Activated CD4-positive, alpha-beta T cell treated with anti-CD3 and anti-CD28 coated beads, Interleukin-2, amount 50 U/mL, for 16 hours (primary cell): ENCODE measurements at regions not wholly inside any gene's neighbourhood (a gene's known extent, or its start where the extent isn't known, plus 50 kb on each side); places are given as distances from the start of the nearest gene placed in this dataset.
"Not testable (repeated sequence)": the region's sequence is repeated elsewhere in the genome, so short reads cannot be mapped to it uniquely, and the experiment has no call there.

Source experiments
- DNase-seq: peaks from one replicate; pipeline ENCODE4 v3.0.0-alpha.2; 2020

DNA sequence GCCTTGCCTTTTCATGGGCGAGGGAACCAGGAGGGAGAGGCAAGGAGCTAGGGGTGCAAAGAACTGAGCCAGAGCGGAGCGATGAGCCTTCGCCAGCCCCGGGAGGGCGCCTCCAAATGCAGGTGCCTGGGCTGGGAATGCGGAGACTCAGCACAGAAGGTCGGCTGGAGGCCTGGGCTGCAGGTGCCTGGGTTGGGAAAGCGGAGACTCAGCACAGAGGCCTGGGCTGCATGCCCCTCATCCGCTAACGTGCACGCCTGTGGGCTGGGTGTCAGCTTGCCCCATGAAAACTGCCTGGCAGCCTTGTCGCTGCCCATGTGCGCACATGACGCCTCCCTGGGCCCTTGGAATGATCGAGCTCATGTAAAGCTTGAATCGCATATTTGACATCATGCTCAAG, 51.8 kb downstream of the POM121L12 start:
- DNase-seq, result no peak

GRCh38 chr7:53094191-53094590, 58.8 kb downstream of the POM121L12 start:
- no peak for DNase-seq

DNA sequence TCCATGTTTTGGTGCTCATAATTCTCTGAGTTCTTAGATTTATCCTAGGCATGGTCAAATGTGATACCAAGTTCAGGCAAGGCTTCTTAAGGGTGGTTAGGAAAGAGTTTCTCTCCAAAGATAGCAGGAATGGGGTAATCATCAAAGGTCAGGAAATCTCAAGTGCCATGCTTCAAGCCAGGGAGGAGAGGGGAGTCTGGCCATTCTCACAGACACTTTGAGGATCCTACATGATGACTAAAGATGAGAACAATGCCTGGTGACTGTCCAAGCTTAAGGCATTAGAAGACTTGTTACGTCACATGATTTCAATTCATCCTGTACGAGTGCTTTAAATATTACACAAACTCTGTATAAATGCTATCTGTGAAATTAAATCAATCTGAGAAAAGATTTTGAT, 59.4 kb downstream of the POM121L12 start:
- no peak for DNase-seq

DNA sequence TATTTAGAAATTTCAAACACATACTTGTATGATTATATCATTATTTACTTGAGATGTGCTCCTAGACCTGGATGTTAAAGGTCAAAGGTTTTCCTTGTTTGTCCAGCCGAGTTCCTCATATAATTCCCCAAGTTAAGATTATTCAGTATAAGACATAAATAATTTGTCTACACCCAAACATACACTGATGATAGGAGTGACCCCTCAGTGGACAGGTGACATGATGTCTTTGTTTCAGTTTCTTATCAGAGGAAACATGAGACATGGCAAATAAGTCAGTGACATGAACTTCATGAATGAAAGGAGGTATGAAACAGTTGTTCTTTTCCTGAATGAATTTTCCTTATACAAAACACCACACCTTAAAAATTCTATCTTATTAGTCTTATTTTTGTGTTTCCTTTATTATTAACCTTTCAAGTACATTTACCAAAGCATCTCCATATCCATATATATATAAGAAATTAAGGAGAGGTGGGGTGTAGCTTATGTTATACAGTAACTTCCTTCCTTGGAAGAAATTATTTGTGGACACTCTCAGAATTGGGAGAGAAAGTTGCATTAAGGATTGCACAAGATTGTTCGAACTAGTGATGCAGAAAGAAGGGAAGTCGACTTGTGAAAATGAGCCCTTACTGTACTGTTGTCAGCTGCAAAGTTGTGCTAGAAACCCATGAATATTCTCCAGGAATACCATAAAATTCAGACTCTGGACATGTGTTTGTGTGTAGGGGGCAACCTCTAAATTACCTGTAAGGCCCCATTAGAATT, 60.5 kb downstream of the POM121L12 start:
- DNase-seq, result no peak

- DNase-seq, result no peak
These were observed 64.7 kb downstream of the POM121L12 start for GRCh38 chr7:53100091-53100490.

- no peak for DNase-seq
These were observed 65.6 kb downstream of the POM121L12 start for GRCh38 chr7:53101026-53101425.

DNA sequence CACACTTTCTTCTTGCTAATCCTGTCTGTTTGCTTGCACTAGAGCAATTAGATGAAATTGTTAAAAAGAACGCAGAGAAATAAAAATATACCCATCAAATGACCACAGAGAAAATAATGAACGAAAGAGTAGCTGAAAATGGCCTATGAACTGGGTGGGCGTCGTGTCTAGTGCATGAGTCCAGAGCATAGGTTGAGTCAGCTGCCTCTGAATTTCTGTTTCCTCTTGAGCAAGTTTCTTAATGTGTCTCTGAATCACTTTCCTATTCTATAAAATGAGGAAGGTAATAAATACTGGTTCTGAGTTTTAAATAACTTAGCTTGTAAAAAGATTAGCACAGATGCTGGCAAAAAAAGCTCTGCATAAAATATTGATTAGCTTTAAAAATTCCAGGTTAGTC, 75.0 kb downstream of the POM121L12 start:
- DNase-seq, result no peak

- DNase-seq, result no peak
These were observed 75.6 kb downstream of the POM121L12 start for GRCh38 chr7:53111031-53111430.

DNA sequence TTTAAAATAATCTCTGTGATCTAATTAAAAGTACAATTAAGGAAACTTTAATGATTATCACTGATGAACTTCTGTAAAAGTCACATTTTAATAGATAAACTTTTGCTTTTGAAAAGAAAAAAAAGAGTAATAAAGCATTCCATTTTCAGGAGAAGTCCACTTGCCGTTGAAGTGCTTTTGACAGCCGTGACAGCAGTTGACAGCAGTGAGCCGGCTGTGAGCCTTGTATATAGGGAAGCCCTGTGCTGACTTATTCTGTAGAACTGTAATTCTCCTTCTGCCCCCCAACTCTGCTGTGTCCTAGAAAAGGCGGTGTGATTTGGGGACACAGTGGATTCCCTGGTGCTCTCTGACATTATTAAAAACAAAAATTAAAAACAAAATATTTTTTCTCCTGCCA, 78.0 kb downstream of the POM121L12 start:
- no peak for DNase-seq

DNA sequence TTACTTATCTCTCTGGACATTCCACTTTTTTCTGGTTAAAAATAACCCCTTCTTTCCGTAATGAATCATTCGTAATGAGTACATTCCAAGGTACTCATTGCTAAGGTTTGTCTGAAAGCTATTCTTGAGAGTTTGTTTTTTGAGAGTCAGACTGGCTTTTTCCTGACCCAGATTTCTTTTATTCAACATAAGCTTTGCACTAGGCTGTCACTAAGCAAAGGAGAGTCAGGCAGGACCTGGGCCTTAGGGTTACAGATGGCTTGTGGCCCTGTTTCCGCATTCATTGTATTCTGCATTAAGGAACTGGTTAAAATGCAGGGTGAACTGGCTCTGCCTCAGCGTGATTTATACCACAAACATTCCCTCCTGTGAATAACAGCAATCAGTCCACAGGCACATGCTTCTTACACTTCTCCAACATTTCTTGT, 84.1 kb downstream of the POM121L12 start:
- no peak for DNase-seq

DNA sequence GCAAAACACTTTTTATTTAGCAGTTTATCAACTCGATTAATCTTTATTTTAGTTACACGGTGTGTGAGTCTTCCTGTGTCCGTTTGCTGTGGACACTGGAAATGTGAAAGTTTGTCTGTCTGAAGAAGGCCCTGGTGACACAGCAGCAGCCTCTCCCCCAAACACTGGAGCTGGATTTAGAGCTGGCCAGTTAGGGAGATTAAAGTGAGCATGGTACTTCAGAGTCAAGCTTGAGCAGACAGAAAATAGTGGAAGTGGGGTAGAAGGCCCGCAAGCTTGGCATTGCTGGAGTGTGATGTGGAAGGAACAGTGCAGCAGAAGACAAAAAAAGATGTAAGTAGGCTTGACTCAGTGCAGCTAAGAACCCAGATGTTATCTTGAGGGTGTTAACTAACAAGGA, 85.9 kb downstream of the POM121L12 start:
- no peak for DNase-seq

DNA sequence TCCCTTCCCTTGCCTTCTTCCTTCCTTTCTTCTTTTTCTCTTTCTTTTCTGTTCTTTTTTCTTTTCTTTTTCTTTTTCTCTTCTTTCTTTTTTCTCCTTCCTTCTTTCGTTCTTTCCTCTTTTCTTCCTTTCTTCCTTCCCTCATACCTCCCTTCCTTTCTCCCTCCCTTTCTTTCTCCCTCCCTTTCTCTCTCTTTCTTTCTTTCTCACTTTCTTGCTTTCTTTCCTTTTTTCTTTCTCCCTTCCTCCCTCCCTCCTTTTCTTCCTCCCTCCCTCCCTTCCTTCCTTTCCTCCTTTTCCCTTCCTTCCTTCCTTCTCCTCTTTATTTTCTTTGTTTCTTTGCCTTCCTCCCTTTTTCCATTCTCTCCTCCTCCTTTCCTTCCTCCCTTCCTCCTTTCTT, 96.3 kb downstream of the POM121L12 start:
- no peak for DNase-seq

DNA sequence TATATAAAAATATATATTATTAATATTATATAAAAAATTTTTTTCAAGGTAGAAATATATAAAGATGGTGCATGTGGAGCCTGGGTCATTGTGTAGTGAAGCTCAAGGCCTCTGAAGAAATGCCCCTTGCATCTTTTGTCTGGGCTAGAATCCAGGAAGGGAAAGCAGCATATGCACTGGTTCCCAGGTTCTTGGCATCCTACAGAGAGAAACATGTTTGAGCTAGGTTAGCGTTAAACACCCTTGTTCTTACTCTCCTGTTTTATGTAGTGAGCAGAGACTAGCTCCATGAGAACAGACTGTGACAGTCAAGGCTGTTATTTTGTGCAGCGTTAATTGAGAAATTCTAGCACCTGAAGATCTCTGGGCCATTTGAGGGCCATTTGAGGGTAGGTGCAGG, 116.1 kb downstream of the POM121L12 start:
- no peak for DNase-seq

DNA sequence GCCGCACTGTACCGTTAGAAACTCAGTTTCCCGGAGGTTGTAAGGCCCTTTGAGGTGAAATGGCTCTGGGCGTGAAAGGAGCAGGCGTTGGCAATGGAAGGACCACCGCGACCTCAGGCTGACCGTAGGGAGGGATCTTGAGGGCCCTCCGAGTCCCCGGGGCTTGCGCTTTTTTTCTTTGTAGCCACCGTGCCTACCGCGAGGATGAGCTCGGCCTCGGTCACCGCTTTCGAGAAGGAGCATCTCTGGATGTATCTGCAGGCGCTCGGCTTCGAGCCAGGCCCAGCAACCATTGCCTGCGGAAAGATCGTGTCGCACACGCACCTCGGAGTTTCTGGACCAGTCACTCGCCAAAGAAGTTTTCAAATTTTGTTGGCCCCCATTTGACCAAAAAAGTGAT, 151.8 kb downstream of the POM121L12 start:
- not testable (repeated sequence) for DNase-seq

DNA sequence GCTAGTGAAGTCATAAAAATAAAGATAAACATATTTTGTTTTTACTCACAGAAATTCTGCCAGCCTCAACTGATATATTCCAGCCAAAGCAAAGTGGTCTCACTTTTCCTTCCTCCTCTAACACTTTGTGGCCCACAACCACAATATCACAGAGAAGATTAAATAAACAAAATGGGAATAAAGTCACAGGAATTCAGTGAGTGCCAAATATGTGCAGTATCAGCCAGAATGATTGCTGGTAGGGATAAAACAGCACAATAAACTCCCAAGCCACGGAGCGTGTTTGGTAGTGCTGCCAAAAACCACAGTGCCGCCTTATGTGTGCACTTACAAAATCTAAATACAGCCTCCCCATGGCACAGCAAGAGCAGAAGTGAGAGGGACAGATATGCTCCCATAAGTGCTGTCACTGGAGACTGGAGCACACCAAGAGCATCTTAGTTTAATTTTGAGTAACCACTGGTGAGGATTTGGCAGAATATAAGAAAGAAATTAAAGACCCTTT, 155.8 kb downstream of the POM121L12 start:
- no peak for DNase-seq

DNA sequence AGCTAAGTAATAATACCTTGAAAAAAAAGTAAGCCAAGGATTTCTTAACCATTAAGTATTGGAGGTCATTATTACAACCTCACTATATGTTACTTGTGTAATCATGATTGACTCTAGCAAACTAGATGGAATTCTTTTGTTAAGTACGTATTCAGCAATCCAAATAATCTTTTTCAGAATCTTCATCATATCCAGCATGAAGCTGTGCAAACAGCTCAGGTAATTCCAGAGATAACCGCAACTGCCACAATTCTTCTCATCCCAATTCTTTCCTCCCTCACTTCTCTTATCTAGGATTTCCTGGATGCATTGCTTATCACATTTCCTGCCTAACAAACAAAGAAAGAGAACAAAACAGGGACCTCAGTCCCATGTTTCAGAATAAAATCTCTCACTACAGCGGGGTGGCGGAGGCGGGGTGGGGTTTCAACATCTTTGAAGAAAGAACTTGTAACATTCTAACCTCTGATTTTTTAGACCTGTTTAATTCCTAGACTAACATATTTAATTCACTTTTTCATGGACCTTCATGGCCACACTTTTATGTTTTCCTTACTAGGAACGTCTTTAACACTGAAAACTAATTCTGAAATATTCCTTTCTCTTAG, 156.5 kb downstream of the POM121L12 start:
- DNase-seq, result no peak

- DNase-seq, result no peak
These were observed 169.6 kb downstream of the POM121L12 start for GRCh38 chr7:53205006-53205405.

DNA sequence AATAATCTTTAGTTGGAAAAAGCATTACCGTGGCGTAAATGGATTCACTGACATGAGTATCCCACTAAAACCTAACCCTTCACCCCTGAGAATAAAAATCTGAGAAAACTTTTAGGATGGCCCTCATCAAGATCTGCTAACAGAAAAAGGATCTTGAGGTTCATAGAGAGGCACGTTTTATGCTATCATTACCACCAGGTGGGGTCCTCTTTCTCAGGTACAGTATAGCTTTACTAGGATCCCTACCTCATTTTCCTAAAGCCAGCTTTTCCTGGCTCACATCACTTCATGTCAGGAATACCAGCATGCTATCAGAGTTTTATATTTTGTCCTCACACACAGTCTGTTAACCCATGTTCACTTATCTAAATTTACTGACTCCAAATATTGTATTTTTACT, 173.7 kb downstream of the POM121L12 start:
- DNase-seq, result no peak

DNA sequence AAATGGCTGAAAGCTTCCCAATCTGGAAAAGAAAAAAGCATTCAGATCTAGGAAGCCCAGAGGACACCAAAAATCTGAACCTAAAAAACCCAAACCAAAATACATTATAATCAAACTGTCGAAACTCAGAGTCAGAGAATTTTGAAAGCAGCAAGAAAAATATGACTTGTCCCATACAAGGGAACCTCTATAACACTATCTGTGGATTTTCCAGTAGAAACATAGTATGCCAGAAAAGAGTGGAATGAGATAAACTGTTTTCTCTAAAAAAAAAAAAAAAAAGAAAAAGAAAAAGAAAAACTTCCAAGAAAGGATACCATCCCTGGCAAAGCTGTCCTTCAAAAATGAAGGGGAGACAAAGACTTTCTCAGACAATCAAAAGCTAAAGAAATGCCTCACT, 179.0 kb downstream of the POM121L12 start:
- DNase-seq, result no peak

DNA sequence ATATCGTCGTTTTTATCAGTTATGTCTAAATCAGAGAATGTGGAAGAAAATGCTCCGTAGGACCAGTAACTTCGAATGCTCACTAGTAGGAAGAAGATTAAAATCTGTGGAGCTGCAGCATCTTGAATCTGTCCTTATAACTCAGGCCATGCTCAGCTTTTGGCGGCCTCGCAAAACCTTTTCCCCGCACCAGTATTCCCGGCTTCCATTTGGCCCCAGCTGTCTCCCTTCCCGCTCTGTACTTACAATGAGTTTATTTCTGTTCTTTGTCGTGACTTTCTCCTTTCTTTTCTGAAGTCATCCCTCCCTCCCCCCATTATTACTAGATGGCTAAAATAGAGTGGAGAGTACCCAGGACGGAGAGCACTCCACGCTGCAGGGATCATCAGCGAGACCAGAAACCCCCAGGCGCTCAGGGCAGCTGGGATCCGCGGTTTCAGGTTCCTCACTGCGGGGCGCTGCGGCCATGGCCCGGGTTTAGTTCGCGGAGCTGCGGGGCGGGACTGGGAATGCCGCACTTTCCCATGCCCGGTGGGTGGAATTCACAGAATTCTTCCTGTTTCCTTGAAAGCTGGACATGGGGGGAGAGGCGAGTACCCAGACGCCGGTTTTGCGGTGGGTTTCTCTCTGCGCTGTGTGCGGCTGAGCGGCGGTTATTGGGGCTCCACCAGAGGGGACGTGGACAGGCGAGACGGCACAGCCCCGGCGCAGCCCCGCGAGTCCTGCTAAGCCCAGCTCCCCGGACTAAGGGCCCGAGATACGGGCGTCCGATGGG, 183.5 kb downstream of the POM121L12 start:
- no peak for DNase-seq

GRCh38 chr7:53229202-53229601, 193.8 kb downstream of the POM121L12 start:
- DNase-seq, result no peak

DNA sequence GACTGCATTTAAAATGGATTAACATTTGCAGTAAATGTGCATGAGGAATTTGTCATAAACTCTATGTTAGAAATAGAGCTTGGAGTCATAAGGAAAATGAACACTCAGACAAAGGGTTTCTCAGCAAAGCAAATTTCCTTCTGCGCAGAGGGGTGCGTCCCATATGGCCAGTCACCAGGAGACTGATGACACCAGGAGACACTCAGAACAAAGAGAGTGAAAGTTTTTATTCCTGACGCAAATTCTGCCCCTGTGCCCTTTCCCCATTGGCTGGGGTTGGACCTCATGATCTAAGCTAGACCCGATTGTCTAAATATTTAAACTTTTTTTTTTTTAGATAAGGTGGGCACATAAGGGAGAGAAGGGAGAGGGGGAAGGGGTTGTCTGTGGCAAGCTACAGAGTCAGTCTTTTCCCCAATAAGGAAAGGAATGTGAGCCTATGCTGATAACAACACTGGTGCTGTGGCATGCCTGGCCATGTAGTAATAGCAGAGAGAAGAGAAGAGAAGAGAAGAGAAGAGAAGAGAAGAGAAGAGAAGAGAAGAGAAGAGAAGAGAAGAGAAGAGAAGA, 202.0 kb downstream of the POM121L12 start:
- DNase-seq, result no peak

DNA sequence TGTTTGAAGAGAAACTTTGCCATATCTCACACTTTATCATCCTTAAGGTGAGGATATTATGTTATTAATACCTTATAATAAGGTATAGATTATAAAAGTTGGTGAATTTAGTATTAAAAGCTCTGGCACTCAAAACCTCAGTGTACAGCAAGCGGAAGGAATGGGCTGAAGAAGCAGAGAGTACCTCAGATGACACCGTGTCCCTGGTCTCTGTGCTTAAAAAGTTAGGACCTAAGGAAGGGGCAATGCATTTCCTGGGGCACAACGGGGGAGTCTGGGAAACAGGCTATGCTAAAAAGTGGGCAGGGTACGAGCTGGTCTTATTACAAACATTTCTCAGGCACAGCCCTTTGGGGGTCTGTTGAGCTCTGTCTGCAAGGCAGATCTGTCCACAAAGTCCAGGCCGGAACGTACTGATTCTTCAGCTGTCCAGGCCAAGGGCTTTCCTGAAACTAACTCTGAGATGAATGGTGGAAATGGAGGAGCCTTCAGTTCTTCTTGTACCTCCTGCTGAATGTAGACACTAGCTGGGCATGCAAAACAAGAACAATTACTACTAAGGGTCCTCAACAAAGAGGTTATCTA, 202.7 kb downstream of the POM121L12 start:
- no peak for DNase-seq
